ENCODE measurements at regions not wholly inside any gene's neighbourhood (a gene's known extent, or its start where the extent isn't known, plus 50 kb on each side); places are given as distances from the start of the nearest gene placed in this dataset.

- no peak for TF ChIP-seq CTCF (IDR thresholded peaks at IDR 0.05)
- TF ChIP-seq POLR2A (IDR thresholded peaks at IDR 0.05) = no peak
- no peak for TF ChIP-seq POLR2AphosphoS5 (IDR thresholded peaks at IDR 0.05)
Measured at GRCh38 chr6:67237277-67237676, 1397.8 kb upstream of the ADGRB3 start.
